H1 (cell line): ENCODE measurements at regions not wholly inside any gene's neighbourhood (a gene's known extent, or its start where the extent isn't known, plus 50 kb on each side); places are given as distances from the start of the nearest gene placed in this dataset.

ENCODE experiments used
- CTCF ChIA-PET: fragments of 300-600 bp; sonication (Branson Sonifier 250); formaldehyde crosslinking; loops from one replicate; lab custom pipeline; 2021; ENCODE audit not compliant: partially characterized antibody; lab: Charles Lee
- POLR2A ChIA-PET: fragments of 300-600 bp; sonication (Branson Sonifier 250); formaldehyde crosslinking; loops from one replicate; lab custom pipeline; 2021; ENCODE audit warnings: inconsistent platforms; ENCODE audit not compliant: partially characterized antibody; lab: Charles Lee
- DNase-seq, 2 experiments: peaks; one replicate each; pipeline versions ENCODE4 v3.0.0 to v3.0.0-alpha.2; 2010 to 2022; ENCODE audit warnings: low spot score in 2 of 2, low read depth in 1 of 2, mixed read lengths in 1 of 2
- FAIRE-seq: peaks from 2 replicates; lab custom pipeline; 2011; peaks lifted over from hg19 to GRCh38; lab: Jason Lieb, UNC
- H2AFZ ChIP-seq: 2 replicates; pipeline ENCODE4 v1.8.1; 2012; ENCODE audit warnings: low read length, inconsistent platforms
- H2AK5ac ChIP-seq: 2 replicates; pipeline ENCODE4 v1.6.1; 2013; ENCODE audit warnings: low read depth, low read length
- H2BK120ac ChIP-seq: replicated peaks from 2 replicates; pipeline ENCODE3; 2013; ENCODE audit warnings: low read depth, low read length, inconsistent platforms
- H2BK12ac ChIP-seq: 2 replicates; pipeline ENCODE4 v1.6.1; 2013; ENCODE audit warnings: low read depth, low read length
- H2BK15ac ChIP-seq: 2 replicates; pipeline ENCODE4 v1.6.1; 2013; ENCODE audit warnings: low read length
- H2BK20ac ChIP-seq: 2 replicates; pipeline ENCODE4 v1.6.1; 2013; ENCODE audit warnings: low read length
- H2BK5ac ChIP-seq: 2 replicates; pipeline ENCODE4 v1.6.1; 2013; ENCODE audit warnings: low read depth, low read length
- H3K14ac ChIP-seq: 2 replicates; pipeline ENCODE4 v1.6.1; 2013; ENCODE audit warnings: inconsistent platforms; ENCODE audit not compliant: insufficient read length
- H3K18ac ChIP-seq: 2 replicates; pipeline ENCODE4 v1.6.1; 2013; ENCODE audit warnings: low read length; ENCODE audit errors: extremely low read depth
- H3K23ac ChIP-seq: 2 replicates; pipeline ENCODE4 v1.6.1; 2013; ENCODE audit warnings: inconsistent platforms; ENCODE audit not compliant: insufficient read length
- H3K23me2 ChIP-seq: 2 replicates; pipeline ENCODE4 v1.6.1; 2013; ENCODE audit warnings: low read depth, low read length
- H3K27ac ChIP-seq: 2 replicates; pipeline ENCODE4 v1.6.1; 2011; ENCODE audit warnings: low read depth, low read length, inconsistent platforms
- H3K27me3 ChIP-seq, 4 experiments: replicated peaks in 1 of 4; 1 replicate in 1 of 4; 2 replicates in 3 of 4; pipeline versions ENCODE4 v1.6.1 to v1.8.1; 2011 to 2013; ENCODE audit warnings: low read length in 3 of 4, mild to moderate bottlenecking in 3 of 4, inconsistent platforms in 2 of 4, mixed read lengths in 2 of 4, moderate library complexity in 1 of 4; ENCODE audit not compliant: control insufficient read depth in 3 of 4, insufficient read depth in 3 of 4; ENCODE audit errors: extremely low read depth in 1 of 4
- H3K36me3 ChIP-seq, 4 experiments: 2 replicates each; pipeline versions ENCODE4 v1.6.1 to v1.8.1; 2011 to 2013; ENCODE audit warnings: mild to moderate bottlenecking in 4 of 4, low read length in 3 of 4, moderate library complexity in 2 of 4, control low read depth in 1 of 4, inconsistent platforms in 1 of 4; ENCODE audit not compliant: insufficient read depth in 4 of 4, control insufficient read depth in 2 of 4
- H3K4ac ChIP-seq: replicated peaks from 2 replicates; pipeline ENCODE3; 2013; ENCODE audit warnings: low read length, low read depth, mixed read lengths, inconsistent platforms; ENCODE audit not compliant: insufficient read length
- H3K4me1 ChIP-seq, 4 experiments: replicated peaks in 1 of 4; 1 replicate in 1 of 4; 2 replicates in 3 of 4; pipeline versions ENCODE4 v1.6.1 to v1.8.1; 2011 to 2013; ENCODE audit warnings: low read length in 3 of 4, inconsistent platforms in 2 of 4, mixed read lengths in 1 of 4; ENCODE audit not compliant: insufficient read depth in 4 of 4, control insufficient read depth in 3 of 4
- H3K4me2 ChIP-seq, 2 experiments: 2 replicates each; pipeline versions ENCODE4 v1.6.1 to v1.8.1; 2011 to 2013; ENCODE audit warnings: low read depth in 2 of 2, low read length in 2 of 2, control low read depth in 1 of 2, inconsistent platforms in 1 of 2, mild to moderate bottlenecking in 1 of 2; ENCODE audit not compliant: insufficient read depth in 1 of 2
- H3K4me3 ChIP-seq, 4 experiments: fragments of 200-600, 300-600 bp in 1 of 4; sonication (generic), shearing (Covaris generic), sonication (Bioruptor Twin) in 1 of 4; 2 replicates each; pipeline versions ENCODE4 v1.5.1 to v1.8.1; 2011 to 2016; ENCODE audit warnings: low read length in 4 of 4, low read depth in 3 of 4, control low read depth in 2 of 4, inconsistent platforms in 2 of 4, mild to moderate bottlenecking in 2 of 4, mixed read lengths in 1 of 4, moderate library complexity in 1 of 4; ENCODE audit not compliant: insufficient read depth in 2 of 4; ENCODE audit errors: extremely low read depth in 1 of 4
- H3K56ac ChIP-seq: replicated peaks from 2 replicates; pipeline ENCODE3; 2013; ENCODE audit warnings: low read depth, mild to moderate bottlenecking, mixed read lengths, low read length, inconsistent platforms; ENCODE audit not compliant: insufficient read length
- H3K79me1 ChIP-seq: 2 replicates; pipeline ENCODE4 v1.6.1; 2013; ENCODE audit warnings: low read depth, low read length, control low read depth
- H3K79me2 ChIP-seq, 2 experiments: 2 replicates each; pipeline versions ENCODE4 v1.6.1 to v1.8.1; 2012 to 2013; ENCODE audit warnings: low read length in 2 of 2, mild to moderate bottlenecking in 2 of 2, inconsistent platforms in 1 of 2; ENCODE audit not compliant: insufficient read depth in 2 of 2, control insufficient read depth in 1 of 2
- H3K9ac ChIP-seq, 4 experiments: replicated peaks in 1 of 4; 1 replicate in 1 of 4; 2 replicates in 3 of 4; pipeline versions ENCODE4 v1.6.1 to v1.8.1; 2011 to 2013; ENCODE audit warnings: low read depth in 3 of 4, low read length in 3 of 4, control low read depth in 2 of 4, mild to moderate bottlenecking in 2 of 4, moderate library complexity in 2 of 4, inconsistent platforms in 1 of 4; ENCODE audit errors: extremely low read depth in 1 of 4
- H3K9me3 ChIP-seq, 2 experiments: 2 replicates each; pipeline versions ENCODE4 v1.6.1 to v1.8.1; 2012 to 2013; ENCODE audit warnings: mild to moderate bottlenecking in 2 of 2, moderate library complexity in 2 of 2, control low read depth in 1 of 2, inconsistent platforms in 1 of 2, low read depth in 1 of 2, low read length in 1 of 2, mixed read lengths in 1 of 2; ENCODE audit not compliant: insufficient read depth in 2 of 2
- H4K20me1 ChIP-seq, 2 experiments: replicated peaks in 1 of 2; 2 replicates each; pipeline versions ENCODE3 to v1.8.1; 2011 to 2013; ENCODE audit warnings: inconsistent platforms in 2 of 2, low read length in 2 of 2, mild to moderate bottlenecking in 1 of 2; ENCODE audit not compliant: insufficient read depth in 2 of 2, control insufficient read depth in 1 of 2
- H4K5ac ChIP-seq: 2 replicates; pipeline ENCODE4 v1.6.1; 2013; ENCODE audit warnings: low read length, low read depth, mixed read lengths, inconsistent platforms; ENCODE audit not compliant: insufficient read length
- H4K8ac ChIP-seq: 2 replicates; pipeline ENCODE4 v1.8.0; 2013; ENCODE audit warnings: mild to moderate bottlenecking, moderate library complexity, low read length, inconsistent platforms; ENCODE audit not compliant: insufficient read depth; ENCODE audit errors: extremely low read depth
- H4K91ac ChIP-seq: replicated peaks from 2 replicates; pipeline ENCODE3; 2013; ENCODE audit warnings: low read length, mixed read lengths, inconsistent platforms; ENCODE audit not compliant: insufficient read length
- CBX5 ChIP-seq: fragments of 300-800, 300-1000 bp; sonication (generic); IDR thresholded peaks from 2 replicates; pipeline ENCODE4 v1.7.1; 2016; ENCODE audit warnings: antibody characterized with exemption, low read length, low read depth
- NRF1 ChIP-seq: IDR thresholded peaks from 2 replicates; pipeline ENCODE4 v1.6.1; 2011; ENCODE audit warnings: mild to moderate bottlenecking, low read depth, low read length, improper control_type of control experiment
- RAD21 ChIP-seq, 2 experiments: IDR thresholded peaks in 1 of 2; conservative IDR thresholded peaks in 1 of 2; 2 replicates each; pipeline ENCODE4 v1.6.1; 2011; ENCODE audit warnings: low read depth in 2 of 2, low read length in 2 of 2, improper control_type of control experiment in 1 of 2, inconsistent platforms in 1 of 2, mild to moderate bottlenecking in 1 of 2, moderate library complexity in 1 of 2
- WGBS, 2 experiments: shearing (Covaris generic) in 1 of 2; methylation state at CpG; one replicate each; pipeline versions ENCODE4 v1.1.6 to v1.1.7; 2013 to 2015; ENCODE audit warnings: low lambda C conversion rate in 2 of 2, mixed read lengths in 2 of 2, inconsistent platforms in 1 of 2, low coverage in 1 of 2, missing lambda C conversion rate in 1 of 2; ENCODE audit not compliant: insufficient replicate concordance in 2 of 2, insufficient coverage in 1 of 2, insufficient read length in 1 of 2; ENCODE audit errors: extremely low coverage in 1 of 2, missing lambda C conversion rate in 1 of 2; 5-methylcytosine and 5-hydroxymethylcytosine counted together

DNA sequence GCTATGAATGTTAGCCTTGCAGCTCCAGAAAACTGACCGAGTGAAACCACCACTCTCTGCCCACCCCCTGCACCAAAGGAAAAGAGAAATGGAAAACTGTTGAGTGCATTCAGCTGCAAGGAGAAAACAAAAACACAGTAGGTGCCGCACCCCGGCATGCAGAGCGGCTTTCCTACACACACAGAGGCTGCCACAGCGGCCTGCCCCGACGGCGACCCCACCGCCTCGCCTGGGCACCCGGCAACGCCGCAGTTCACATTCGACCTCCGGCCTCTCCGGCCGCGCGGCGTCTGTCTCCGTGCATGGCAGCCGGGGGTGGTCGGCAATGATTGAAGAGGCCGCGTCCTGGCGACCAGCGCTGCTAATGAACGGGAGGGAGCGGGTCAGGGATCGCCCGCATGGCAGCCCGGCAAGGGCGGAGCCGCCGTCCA, 417.1 kb upstream of the SALL3 start:
- Histone ChIP-seq H2BK5ac (no peak overlapping the region), H4K91ac (no peak overlapping the region), H2BK120ac (no peak overlapping the region), H2AK5ac (no peak overlapping the region), H3K23me2 (peaks cover 5% of the 10 kb centered on the region; the same call in 1 of the 2 replicates), H2AFZ (peak overlapping the region; percentile 40; the same call in 1 of the 2 replicates), H4K5ac (no peak overlapping the region), H2BK15ac (no peak overlapping the region), H3K4ac (no peak overlapping the region), H3K4me1 (no peaks in the 10 kb centered on the region), H3K36me3 (no peaks in the 10 kb centered on the region), H3K27ac (no peak overlapping the region), H3K56ac (no peak overlapping the region), H2BK20ac (no peak overlapping the region), H3K4me2 (no peak overlapping the region), H3K9ac (no peak overlapping the region), H3K4me3 (no peak overlapping the region), H3K79me2 (no peaks in the 10 kb centered on the region), H3K14ac (no peak overlapping the region), H2BK12ac (no peak overlapping the region), H3K9me3 (peaks cover 0 to 8% of the 10 kb centered on the region in 2 experiments; a peak in 1 of 4 replicates), H3K18ac (no peak overlapping the region), H3K79me1 (no peaks in the 10 kb centered on the region), H3K27me3 (no peaks in the 10 kb centered on the region), H4K8ac (peak overlapping the region; percentile 83; the same call in 1 of the 2 replicates), H3K23ac (no peak overlapping the region), H4K20me1 (peaks cover 0 to 5% of the 10 kb centered on the region in 2 experiments)
- DNase-seq (no peak), FAIRE-seq (no peak)
- TF ChIP-seq NRF1, result no peak
- no peak for TF ChIP-seq RAD21 (IDR thresholded peaks at IDR 0.05 in 1 of 2, conservative IDR thresholded peaks at IDR 0.05 in 1 of 2; ENCODE audit: low read depth in 2 of 2, low read length in 2 of 2)
- TF ChIP-seq CBX5, result no peak
- POLR2A ChIA-PET, result no interaction called here
- 95% methylated on average over 27 of the region's 35 CpGs; no CpG with 5 or more reads in 1 of the 2 experiments for WGBS, 2 experiments
- CTCF ChIA-PET, result interaction anchor here (1.6 kb wide), 1 partner anchor 19 kb away, joined by 3 read pairs; no protein-coding TSS in a partner anchor
